Neural cell (in vitro differentiated cells): ENCODE measurements at regions not wholly inside any gene's neighbourhood (a gene's known extent, or its start where the extent isn't known, plus 50 kb on each side); places are given as distances from the start of the nearest gene placed in this dataset.

Experiments
- H2AFZ ChIP-seq: fragments of 200-600, 300-800 bp; sonication (generic), shearing (Covaris generic); 2 replicates; pipeline ENCODE4 v1.6.0; 2014; ENCODE audit warnings: low read depth, mild to moderate bottlenecking, antibody characterized with exemption, low read length, moderate library complexity
- H3F3A ChIP-seq: fragments of 200-600 bp; shearing (Covaris generic); 2 replicates; pipeline ENCODE4 v1.6.1; 2016; ENCODE audit warnings: mild to moderate bottlenecking, moderate library complexity, mixed read lengths, antibody characterized with exemption, low read length; ENCODE audit not compliant: insufficient read depth, poor library complexity, severe bottlenecking
- H3K27ac ChIP-seq: fragments of 200-600, 300-800 bp; sonication (generic), shearing (Covaris generic); 2 replicates; pipeline ENCODE4 v1.5.1; 2014; ENCODE audit warnings: mild to moderate bottlenecking, low read length, moderate library complexity
- H3K27me3 ChIP-seq: fragments of 300-800, 200-600 bp; sonication (generic), shearing (Covaris generic); 2 replicates; pipeline ENCODE4 v1.6.0; 2014; ENCODE audit warnings: mild to moderate bottlenecking, low read depth, low read length, moderate library complexity; ENCODE audit not compliant: insufficient read depth
- H3K36me3 ChIP-seq: fragments of 300-800, 200-600 bp; sonication (generic), shearing (Covaris generic); 2 replicates; pipeline ENCODE4 v1.5.1; 2014; ENCODE audit warnings: mild to moderate bottlenecking, antibody characterized with exemption, low read length, moderate library complexity; ENCODE audit not compliant: insufficient read depth
- H3K4me2 ChIP-seq: fragments of 300-800, 200-600 bp; sonication (generic), shearing (Covaris generic); 2 replicates; pipeline ENCODE4 v1.6.0; 2014; ENCODE audit warnings: mild to moderate bottlenecking, low read length
- H3K4me3 ChIP-seq: fragments of 300-800, 200-600 bp; sonication (generic), shearing (Covaris generic); 2 replicates; pipeline ENCODE4 v1.5.1; 2014; ENCODE audit warnings: mild to moderate bottlenecking, low read length, moderate library complexity
- H3K79me2 ChIP-seq: fragments of 200-600 bp; shearing (Covaris generic); replicated peaks from 2 replicates; pipeline ENCODE4 v1.6.0; 2014; ENCODE audit warnings: mild to moderate bottlenecking, low read length, moderate library complexity; ENCODE audit not compliant: insufficient read depth
- H3K9ac ChIP-seq: fragments of 300-800, 200-600 bp; sonication (generic), shearing (Covaris generic); 2 replicates; pipeline ENCODE4 v1.6.1; 2016; ENCODE audit warnings: mild to moderate bottlenecking, low read length, mixed read lengths
- H3K9me2 ChIP-seq: fragments of 200-600 bp; shearing (Covaris generic); 2 replicates; pipeline ENCODE4 v1.6.1; 2016; ENCODE audit warnings: mild to moderate bottlenecking, low read length, mixed read lengths; ENCODE audit not compliant: insufficient read depth
- H3K9me3 ChIP-seq: fragments of 200-600, 300-800 bp; sonication (generic), shearing (Covaris generic); 2 replicates; pipeline ENCODE4 v1.6.1; 2016; ENCODE audit warnings: mild to moderate bottlenecking, mixed run types, low read length, moderate library complexity, mixed read lengths
- H4K20me1 ChIP-seq: fragments of 200-600 bp; shearing (Covaris generic); 2 replicates; pipeline ENCODE4 v1.6.1; 2016; ENCODE audit warnings: mild to moderate bottlenecking, mixed run types; ENCODE audit not compliant: insufficient read depth
- EP300 ChIP-seq: fragments of 450-650 bp; conservative IDR thresholded peaks from 2 replicates; pipeline ENCODE4 v1.6.1; 2014; ENCODE audit warnings: antibody characterized with exemption, mild to moderate bottlenecking, moderate library complexity; ENCODE audit not compliant: poor library complexity, severe bottlenecking
- EZH2 ChIP-seq: fragments of 200-600, 300-800 bp; shearing (Covaris generic), sonication (generic); IDR thresholded peaks from 2 replicates; pipeline ENCODE4 v1.6.1; 2014; ENCODE audit warnings: antibody characterized with exemption, low read length, borderline replicate concordance, mild to moderate bottlenecking; ENCODE audit not compliant: insufficient read depth, poor library complexity, severe bottlenecking
- MXI1 ChIP-seq: fragments of 450-650 bp; conservative IDR thresholded peaks from 2 replicates; pipeline ENCODE4 v1.6.1; 2014; ENCODE audit warnings: antibody characterized with exemption, mild to moderate bottlenecking; ENCODE audit not compliant: poor library complexity, severe bottlenecking
- POLR2AphosphoS5 ChIP-seq: IDR thresholded peaks from 2 replicates; pipeline ENCODE4 v1.6.1; 2012
- RAD21 ChIP-seq: fragments of 450-650 bp; conservative IDR thresholded peaks from 2 replicates; pipeline ENCODE4 v1.6.1; 2014; ENCODE audit warnings: antibody characterized with exemption, mild to moderate bottlenecking, moderate library complexity
- SMC3 ChIP-seq: fragments of 450-650 bp; conservative IDR thresholded peaks from 2 replicates; pipeline ENCODE4 v1.6.1; 2014; ENCODE audit warnings: antibody characterized with exemption, mild to moderate bottlenecking, moderate library complexity; ENCODE audit not compliant: poor library complexity
- TAF1 ChIP-seq: IDR thresholded peaks from 2 replicates; pipeline ENCODE4 v1.6.1; 2012; ENCODE audit warnings: low read depth
- TF ChIP-seq, protein P1 (sequence below): IDR thresholded peaks from 2 replicates; pipeline ENCODE4 v1.6.1; 2012; ENCODE audit warnings: borderline replicate concordance
- TF ChIP-seq, protein P2 (sequence below): fragments of 450-650 bp; IDR thresholded peaks from 2 replicates; pipeline ENCODE4 v1.5.1; 2014; ENCODE audit warnings: antibody characterized with exemption, mild to moderate bottlenecking, moderate library complexity; ENCODE audit not compliant: poor library complexity, severe bottlenecking

DNA sequence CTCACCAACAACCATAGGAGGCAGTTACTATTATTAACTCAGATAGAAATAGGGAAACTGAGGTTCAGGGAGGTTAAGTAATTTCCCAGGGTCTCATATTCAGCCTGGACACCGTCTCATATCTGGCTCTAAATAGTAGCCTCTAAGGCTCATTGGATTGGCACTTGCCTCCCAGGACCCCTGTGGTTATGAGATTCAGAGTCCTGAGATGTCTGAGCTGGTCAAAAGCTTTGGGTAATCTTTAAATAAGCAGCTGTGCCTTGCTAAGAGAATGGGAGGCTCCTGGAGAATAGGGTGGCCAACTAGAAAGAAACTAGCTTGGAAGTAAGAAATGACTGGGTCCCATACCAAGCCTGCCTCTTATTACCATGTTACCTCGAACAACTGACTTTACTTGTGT, 50.3 kb upstream of the CRHR1 start:
- Histone ChIP-seq H3F3A (no peaks in the 10 kb centered on the region), H3K4me2 (no peak overlapping the region), H4K20me1 (no peaks in the 10 kb centered on the region), H3K79me2 (no peaks in the 10 kb centered on the region), H3K36me3 (no peaks in the 10 kb centered on the region), H3K9ac (no peak overlapping the region), H3K27me3 (no peaks in the 10 kb centered on the region), H3K4me3 (no peak overlapping the region), H3K9me3 (no peaks in the 10 kb centered on the region), H3K9me2 (no peaks in the 10 kb centered on the region), H2AFZ (no peak overlapping the region), H3K27ac (no peak overlapping the region)
- no peak for TF ChIP-seq POLR2AphosphoS5
- TF ChIP-seq EP300, result no peak
- TF ChIP-seq, protein P1, sequence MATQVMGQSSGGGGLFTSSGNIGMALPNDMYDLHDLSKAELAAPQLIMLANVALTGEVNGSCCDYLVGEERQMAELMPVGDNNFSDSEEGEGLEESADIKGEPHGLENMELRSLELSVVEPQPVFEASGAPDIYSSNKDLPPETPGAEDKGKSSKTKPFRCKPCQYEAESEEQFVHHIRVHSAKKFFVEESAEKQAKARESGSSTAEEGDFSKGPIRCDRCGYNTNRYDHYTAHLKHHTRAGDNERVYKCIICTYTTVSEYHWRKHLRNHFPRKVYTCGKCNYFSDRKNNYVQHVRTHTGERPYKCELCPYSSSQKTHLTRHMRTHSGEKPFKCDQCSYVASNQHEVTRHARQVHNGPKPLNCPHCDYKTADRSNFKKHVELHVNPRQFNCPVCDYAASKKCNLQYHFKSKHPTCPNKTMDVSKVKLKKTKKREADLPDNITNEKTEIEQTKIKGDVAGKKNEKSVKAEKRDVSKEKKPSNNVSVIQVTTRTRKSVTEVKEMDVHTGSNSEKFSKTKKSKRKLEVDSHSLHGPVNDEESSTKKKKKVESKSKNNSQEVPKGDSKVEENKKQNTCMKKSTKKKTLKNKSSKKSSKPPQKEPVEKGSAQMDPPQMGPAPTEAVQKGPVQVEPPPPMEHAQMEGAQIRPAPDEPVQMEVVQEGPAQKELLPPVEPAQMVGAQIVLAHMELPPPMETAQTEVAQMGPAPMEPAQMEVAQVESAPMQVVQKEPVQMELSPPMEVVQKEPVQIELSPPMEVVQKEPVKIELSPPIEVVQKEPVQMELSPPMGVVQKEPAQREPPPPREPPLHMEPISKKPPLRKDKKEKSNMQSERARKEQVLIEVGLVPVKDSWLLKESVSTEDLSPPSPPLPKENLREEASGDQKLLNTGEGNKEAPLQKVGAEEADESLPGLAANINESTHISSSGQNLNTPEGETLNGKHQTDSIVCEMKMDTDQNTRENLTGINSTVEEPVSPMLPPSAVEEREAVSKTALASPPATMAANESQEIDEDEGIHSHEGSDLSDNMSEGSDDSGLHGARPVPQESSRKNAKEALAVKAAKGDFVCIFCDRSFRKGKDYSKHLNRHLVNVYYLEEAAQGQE, result no peak
- TF ChIP-seq RAD21, result no peak
- TF ChIP-seq TAF1, result no peak
- TF ChIP-seq MXI1, result no peak
- TF ChIP-seq SMC3, result no peak
- TF ChIP-seq, protein P2, sequence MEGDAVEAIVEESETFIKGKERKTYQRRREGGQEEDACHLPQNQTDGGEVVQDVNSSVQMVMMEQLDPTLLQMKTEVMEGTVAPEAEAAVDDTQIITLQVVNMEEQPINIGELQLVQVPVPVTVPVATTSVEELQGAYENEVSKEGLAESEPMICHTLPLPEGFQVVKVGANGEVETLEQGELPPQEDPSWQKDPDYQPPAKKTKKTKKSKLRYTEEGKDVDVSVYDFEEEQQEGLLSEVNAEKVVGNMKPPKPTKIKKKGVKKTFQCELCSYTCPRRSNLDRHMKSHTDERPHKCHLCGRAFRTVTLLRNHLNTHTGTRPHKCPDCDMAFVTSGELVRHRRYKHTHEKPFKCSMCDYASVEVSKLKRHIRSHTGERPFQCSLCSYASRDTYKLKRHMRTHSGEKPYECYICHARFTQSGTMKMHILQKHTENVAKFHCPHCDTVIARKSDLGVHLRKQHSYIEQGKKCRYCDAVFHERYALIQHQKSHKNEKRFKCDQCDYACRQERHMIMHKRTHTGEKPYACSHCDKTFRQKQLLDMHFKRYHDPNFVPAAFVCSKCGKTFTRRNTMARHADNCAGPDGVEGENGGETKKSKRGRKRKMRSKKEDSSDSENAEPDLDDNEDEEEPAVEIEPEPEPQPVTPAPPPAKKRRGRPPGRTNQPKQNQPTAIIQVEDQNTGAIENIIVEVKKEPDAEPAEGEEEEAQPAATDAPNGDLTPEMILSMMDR, result no peak
- TF ChIP-seq EZH2, result no peak
